ENCODE measurements at regions not wholly inside any gene's neighbourhood (a gene's known extent, or its start where the extent isn't known, plus 50 kb on each side); places are given as distances from the start of the nearest gene placed in this dataset.
"Not testable (repeated sequence)": the region's sequence is repeated elsewhere in the genome, so short reads cannot be mapped to it uniquely, and the experiment has no call there.

DNA sequence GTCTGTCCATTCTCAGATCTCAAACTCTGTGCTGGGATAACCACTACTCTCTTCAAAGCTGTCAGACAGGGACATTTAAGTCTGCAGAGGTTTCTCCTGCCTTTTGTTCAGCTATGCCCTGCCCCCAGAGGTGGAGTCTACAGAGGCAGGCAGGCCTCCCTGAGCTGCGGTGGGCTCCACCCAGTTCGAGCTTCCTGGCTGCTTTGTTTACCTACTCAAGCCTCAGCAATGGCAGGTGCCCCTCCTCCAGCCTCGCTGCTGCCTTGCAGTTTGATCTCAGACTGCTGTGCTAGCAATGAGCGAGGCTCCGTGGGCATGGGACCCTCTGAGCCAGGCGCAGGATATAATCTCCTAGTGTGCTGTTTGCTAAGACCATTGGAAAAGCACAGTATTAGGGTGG lies 53.1 kb upstream of the HUNK start:
- not testable (repeated sequence) for H3K4me3 Mint-ChIP-seq; H3K36me3 Mint-ChIP-seq; DNase-seq (ENCODE audit: low spot score in 2 of 2); H3K4me1 Mint-ChIP-seq; ATAC-seq (ENCODE audit: low read depth); H3K9me3 Mint-ChIP-seq; H3K27me3 Mint-ChIP-seq; H3K27ac Mint-ChIP-seq

DNA sequence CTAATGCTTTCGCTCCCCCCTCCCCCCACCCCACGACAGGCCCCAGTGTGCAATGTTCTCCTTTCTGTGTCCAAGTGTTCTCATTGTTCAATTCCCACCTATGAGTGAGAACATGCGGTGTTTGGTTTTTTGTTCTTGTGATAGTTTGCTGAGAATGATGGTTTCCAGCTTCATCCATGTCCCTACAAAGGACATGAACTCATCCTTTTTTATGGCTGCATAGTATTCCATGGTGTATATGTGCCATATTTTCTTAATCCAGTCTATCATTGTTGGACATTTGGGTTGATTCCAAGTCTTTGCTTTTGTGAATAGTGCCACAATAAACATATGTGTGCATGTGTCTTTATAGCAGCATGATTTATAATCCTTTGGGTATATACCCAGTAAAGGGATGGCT lies 58.5 kb upstream of the HUNK start:
- not testable (repeated sequence) for H3K36me3 Mint-ChIP-seq; ATAC-seq (ENCODE audit: low read depth); H3K4me3 Mint-ChIP-seq

DNA sequence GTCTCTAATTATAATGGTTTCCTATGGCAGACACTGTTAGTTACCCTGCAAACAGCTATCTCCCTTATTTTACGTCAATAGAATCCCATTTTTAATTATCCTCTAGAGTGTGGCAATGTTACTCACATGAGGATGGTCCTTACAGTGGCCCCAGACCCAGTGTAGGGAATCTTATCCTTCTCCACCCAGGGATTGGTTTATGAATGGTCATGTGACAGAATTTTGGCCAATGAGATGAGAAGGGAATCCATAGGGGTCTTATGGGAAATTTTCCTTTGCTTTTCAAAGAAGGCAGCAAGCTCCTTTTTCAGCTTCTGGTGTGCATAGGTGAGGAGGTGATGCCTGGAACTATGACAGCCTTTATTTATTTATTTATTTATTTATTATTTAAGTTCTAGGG lies 59.0 kb upstream of the HUNK start:
- H3K9me3 Mint-ChIP-seq, result no peaks in the 10 kb centered on the region
- H3K4me3 Mint-ChIP-seq, result no peak overlapping the region
- H3K4me1 Mint-ChIP-seq, result peaks cover 5% of the 10 kb centered on the region
- no peak for DNase-seq (ENCODE audit: low spot score in 2 of 2)
- H3K27ac Mint-ChIP-seq, result no peak overlapping the region
- H3K36me3 Mint-ChIP-seq, result peaks cover 5% of the 10 kb centered on the region
- peaks cover 1% of the 10 kb centered on the region for H3K27me3 Mint-ChIP-seq
- ATAC-seq (ENCODE audit: low read depth), result no peak

More for the DNA sequence above, 58.5 kb upstream of the HUNK start:
- DNase-seq (ENCODE audit: low spot score in 2 of 2); H3K4me1 Mint-ChIP-seq; H3K27ac Mint-ChIP-seq; H3K27me3 Mint-ChIP-seq; H3K9me3 Mint-ChIP-seq: not testable (repeated sequence)

DNA sequence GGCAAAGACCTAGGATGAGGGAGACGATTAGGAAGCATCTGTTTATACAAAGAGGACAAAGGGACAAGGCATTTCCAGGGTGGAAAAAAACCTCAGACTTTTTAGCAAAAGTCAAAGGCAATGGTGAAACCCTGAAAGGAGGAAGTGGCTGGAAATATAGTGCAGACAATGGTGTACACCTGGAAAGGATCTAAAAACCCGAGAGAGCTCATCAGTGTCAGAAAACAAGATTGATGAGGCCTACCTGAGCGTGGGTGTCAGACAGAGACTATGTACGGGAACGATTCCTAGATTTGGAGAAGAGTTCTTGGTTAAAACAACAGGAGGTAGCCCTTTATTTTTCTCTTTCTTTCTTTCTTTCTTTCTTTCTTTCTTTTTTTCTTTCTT lies 68.8 kb upstream of the HUNK start:
- H3K4me3 Mint-ChIP-seq, result no peak overlapping the region
- H3K27ac Mint-ChIP-seq, result no peak overlapping the region

DNA sequence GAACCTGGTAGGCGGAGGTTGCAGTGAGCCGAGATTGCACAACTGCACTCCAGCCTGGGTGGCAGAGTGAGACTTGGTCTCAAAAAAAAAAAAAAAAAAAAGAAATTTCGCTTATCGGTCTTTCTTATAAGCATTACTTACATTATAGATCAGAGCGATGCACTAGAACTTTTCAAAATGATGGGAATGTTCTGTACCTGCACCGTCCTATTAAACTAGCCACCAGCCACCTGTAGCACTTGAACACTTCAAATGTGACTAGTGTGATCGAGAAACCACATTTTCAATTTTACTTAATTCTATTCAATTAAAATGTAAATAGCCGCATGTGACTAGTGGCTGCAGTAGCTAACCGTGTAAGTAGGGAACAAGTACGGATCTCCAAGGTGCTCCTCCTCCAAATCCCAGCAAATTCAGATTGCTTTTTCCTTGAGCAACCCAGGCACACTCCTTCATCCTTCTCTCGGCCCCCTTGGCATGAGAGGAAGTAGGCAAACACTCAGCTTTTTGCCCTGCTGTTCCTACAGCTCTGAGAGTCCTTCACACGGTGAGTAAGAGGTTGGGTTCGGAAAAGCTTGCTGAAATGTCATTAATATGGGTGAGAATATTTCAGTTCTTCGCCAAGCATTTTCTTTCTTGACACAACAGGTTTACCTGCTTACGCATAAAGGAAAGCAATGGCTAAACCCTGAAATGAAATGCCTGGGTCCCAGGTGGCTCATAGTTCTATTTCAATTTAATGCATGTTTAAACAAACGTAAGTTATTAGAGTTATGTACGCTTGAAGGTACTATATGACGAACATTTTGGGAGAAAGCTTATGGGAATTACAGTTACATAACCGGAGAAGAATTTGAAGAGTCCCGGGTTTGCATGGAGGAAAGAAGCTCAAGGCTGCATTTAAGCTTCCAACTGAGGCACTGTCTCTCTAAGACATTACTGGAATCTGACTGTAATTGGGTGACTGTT lies 69.5 kb upstream of the HUNK start:
- Mint-ChIP-seq H3K4me1 (peaks cover 16% of the 10 kb centered on the region), H3K27me3 (peaks cover 15% of the 10 kb centered on the region), H3K27ac (no peak overlapping the region), H3K4me3 (no peak overlapping the region), H3K36me3 (peaks cover 3% of the 10 kb centered on the region), H3K9me3 (peaks cover 6% of the 10 kb centered on the region)
- no peak for ATAC-seq (ENCODE audit: low read depth)
- DNase-seq (ENCODE audit: low spot score in 2 of 2), result no peak

More for the DNA sequence above, 68.8 kb upstream of the HUNK start:
- Mint-ChIP-seq H3K36me3 (peaks cover 3% of the 10 kb centered on the region), H3K27me3 (peaks cover 15% of the 10 kb centered on the region), H3K4me1 (peaks cover 16% of the 10 kb centered on the region), H3K9me3 (peaks cover 6% of the 10 kb centered on the region)
- peak; percentile 57 for ATAC-seq (ENCODE audit: low read depth)
- no peak for DNase-seq (ENCODE audit: low spot score in 2 of 2)

DNA sequence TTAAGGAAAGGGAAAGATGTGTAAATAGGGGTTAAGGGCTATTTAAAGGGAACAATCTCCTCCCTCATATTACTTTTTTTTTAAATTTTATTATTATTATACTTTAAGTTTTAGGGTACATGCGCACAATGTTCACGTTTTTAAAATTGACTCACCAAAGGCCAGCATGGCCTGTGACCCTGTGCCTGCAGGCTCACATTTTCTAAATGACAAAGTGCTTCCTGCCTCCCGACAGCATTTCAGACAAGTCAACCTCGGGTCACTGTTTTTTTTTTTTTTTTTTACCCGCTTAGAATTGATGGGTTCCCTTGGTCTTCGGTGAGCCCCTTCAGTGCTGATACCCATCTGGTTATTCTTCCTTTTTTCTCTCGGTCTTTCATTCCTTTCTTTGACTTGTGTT lies 70.4 kb upstream of the SCAF4 start:
- no peak overlapping the region for H3K4me3 Mint-ChIP-seq
- peaks cover 16% of the 10 kb centered on the region for H3K27me3 Mint-ChIP-seq
- no peak for DNase-seq (ENCODE audit: low spot score in 2 of 2)
- peaks cover 3% of the 10 kb centered on the region for H3K36me3 Mint-ChIP-seq
- no peak overlapping the region for H3K27ac Mint-ChIP-seq
- H3K9me3 Mint-ChIP-seq, result peaks cover 6% of the 10 kb centered on the region
- H3K4me1 Mint-ChIP-seq, result peaks cover 16% of the 10 kb centered on the region
- no peak for ATAC-seq (ENCODE audit: low read depth)

- no peak overlapping the region for H3K4me3 Mint-ChIP-seq
- peaks cover 16% of the 10 kb centered on the region for H3K4me1 Mint-ChIP-seq
- ATAC-seq (ENCODE audit: low read depth) (no peak), DNase-seq (ENCODE audit: low spot score in 2 of 2) (no peak)
- H3K27me3 Mint-ChIP-seq, result peaks cover 16% of the 10 kb centered on the region
- H3K9me3 Mint-ChIP-seq, result peaks cover 6% of the 10 kb centered on the region
- no peak overlapping the region for H3K27ac Mint-ChIP-seq
- peaks cover 3% of the 10 kb centered on the region for H3K36me3 Mint-ChIP-seq
These were observed 69.8 kb upstream of the SCAF4 start for GRCh38 chr21:31801551-31802219.

DNA sequence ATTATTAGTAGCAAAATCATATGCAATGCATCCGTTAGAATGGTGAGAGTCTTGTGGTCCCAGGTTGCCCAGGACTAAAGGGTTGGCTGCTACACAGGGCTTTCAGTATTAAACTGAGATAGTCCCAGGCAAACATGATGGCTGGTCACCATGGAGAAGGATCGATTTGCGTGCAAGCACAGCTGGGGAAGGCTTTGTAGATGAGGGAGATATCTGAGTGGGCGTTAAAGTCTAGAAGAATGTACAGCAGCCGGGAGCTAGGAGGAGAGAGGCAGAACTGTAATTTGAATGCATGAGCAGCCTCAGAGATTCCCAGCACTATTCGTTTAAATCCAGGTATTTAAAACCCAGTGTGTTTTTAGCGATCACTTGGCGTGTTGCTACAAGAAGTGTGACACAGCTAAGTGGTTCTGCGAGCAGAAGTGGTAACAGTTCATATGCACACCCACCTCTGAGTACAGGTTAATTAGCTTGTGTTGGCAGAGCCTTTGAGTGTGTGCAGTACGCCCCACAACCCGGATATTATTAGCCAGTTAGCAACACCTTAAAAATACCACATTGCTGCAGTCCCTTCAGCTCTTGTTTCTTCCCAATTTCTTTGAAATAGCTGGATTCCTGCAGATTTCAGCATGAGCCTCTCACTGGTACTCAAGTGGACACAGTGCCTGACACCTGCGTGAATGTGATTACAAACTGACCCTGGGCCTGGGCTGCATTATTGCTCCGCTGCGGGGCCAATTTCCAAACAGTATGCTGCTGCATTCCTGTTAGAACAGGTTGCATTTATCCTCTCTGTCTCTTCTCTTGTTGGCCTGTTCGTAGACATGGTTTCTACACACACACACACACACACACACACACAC lies 67.2 kb upstream of the SCAF4 start:
- ATAC-seq (ENCODE audit: low read depth) (no peak), DNase-seq (ENCODE audit: low spot score in 2 of 2) (no peak)
- peaks cover 12% of the 10 kb centered on the region for H3K27me3 Mint-ChIP-seq
- no peak overlapping the region for H3K27ac Mint-ChIP-seq
- H3K4me1 Mint-ChIP-seq, result peaks cover 9% of the 10 kb centered on the region
- no peaks in the 10 kb centered on the region for H3K9me3 Mint-ChIP-seq
- no peak overlapping the region for H3K4me3 Mint-ChIP-seq
- no peaks in the 10 kb centered on the region for H3K36me3 Mint-ChIP-seq

DNA sequence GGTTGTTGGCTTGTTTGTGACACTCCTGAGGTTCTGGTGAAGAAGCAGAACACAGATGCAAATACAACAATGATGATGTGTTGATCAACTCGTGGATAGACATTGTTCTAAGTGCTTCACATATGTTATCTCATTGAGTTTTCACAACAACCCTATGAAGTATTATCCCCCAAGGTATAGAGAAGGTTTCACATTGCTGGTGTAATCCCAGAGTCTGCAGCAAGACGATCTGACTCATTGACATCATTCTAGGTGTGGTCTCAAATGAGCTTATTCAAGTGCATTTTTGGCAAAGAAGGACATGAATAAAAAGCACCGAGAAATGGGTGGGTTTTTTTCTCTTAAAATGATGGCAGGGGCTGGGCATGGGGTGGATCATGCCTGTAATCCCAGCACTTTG lies 64.1 kb upstream of the SCAF4 start:
- no peak for DNase-seq (ENCODE audit: low spot score in 2 of 2)
- H3K4me3 Mint-ChIP-seq, result no peak overlapping the region

DNA sequence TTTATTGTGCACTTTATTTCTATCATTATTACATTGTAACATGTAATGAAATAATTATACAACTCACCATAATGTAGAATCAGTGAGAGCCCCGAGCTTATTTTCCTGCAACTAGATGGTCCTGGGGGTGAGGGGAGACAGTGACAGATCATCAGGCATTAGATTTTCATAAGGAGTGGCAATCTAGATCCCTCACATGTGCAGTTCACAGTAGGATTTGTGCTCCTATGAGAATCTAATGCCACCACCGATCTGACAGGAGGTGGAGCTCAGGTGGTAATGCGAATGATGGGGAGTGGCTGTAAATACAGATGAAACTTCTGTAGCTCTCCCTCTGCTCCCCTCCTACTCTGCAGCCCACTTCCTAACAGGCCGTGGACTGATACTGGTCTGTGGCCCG lies 58.5 kb upstream of the SCAF4 start:
- not testable (repeated sequence) for H3K9me3 Mint-ChIP-seq; H3K4me3 Mint-ChIP-seq; H3K36me3 Mint-ChIP-seq; H3K27ac Mint-ChIP-seq; ATAC-seq (ENCODE audit: low read depth); DNase-seq (ENCODE audit: low spot score in 2 of 2); H3K27me3 Mint-ChIP-seq
- peaks cover 15% of the 10 kb centered on the region for H3K4me1 Mint-ChIP-seq

More for the DNA sequence above, 64.1 kb upstream of the SCAF4 start:
- no peaks in the 10 kb centered on the region for H3K9me3 Mint-ChIP-seq
- peaks cover 10% of the 10 kb centered on the region for H3K27me3 Mint-ChIP-seq
- H3K4me1 Mint-ChIP-seq, result peaks cover 4% of the 10 kb centered on the region
- no peak overlapping the region for H3K27ac Mint-ChIP-seq
- no peak for ATAC-seq (ENCODE audit: low read depth)
- no peaks in the 10 kb centered on the region for H3K36me3 Mint-ChIP-seq

DNA sequence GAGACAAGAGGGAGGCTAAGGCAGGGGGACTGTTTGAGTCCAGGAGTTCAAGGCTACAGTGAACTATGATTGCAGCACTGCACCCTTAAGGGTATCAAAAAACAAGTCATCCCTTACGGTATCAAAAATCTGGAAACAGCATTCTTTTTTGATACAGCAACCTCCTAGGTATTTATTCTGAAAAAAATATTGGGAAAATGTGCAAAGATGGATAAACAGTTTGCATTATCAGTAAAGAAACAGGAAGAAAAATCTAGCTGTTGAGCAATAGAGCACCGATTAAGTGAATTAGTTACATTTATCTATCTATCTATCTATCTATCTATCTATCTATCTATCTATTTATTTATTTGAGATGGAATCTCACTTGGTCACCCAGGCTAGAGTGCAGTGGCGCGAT lies 56.7 kb upstream of the SCAF4 start:
- H3K9me3 Mint-ChIP-seq, result peaks cover 6% of the 10 kb centered on the region
- H3K27me3 Mint-ChIP-seq, result peaks cover 2% of the 10 kb centered on the region
- DNase-seq (ENCODE audit: low spot score in 2 of 2), result no peak
- peaks cover 18% of the 10 kb centered on the region for H3K4me1 Mint-ChIP-seq
- H3K36me3 Mint-ChIP-seq, result no peaks in the 10 kb centered on the region
- H3K4me3 Mint-ChIP-seq, result no peak overlapping the region
- ATAC-seq (ENCODE audit: low read depth), result no peak
- H3K27ac Mint-ChIP-seq, result no peak overlapping the region

GRCh38 chr21:31787691-31788090 lies 55.8 kb upstream of the SCAF4 start:
- H3K4me3 Mint-ChIP-seq; H3K27me3 Mint-ChIP-seq; H3K9me3 Mint-ChIP-seq; H3K36me3 Mint-ChIP-seq; DNase-seq (ENCODE audit: low spot score in 2 of 2); H3K27ac Mint-ChIP-seq: not testable (repeated sequence)
- ATAC-seq (ENCODE audit: low read depth), result peak; percentile 49
- peaks cover 18% of the 10 kb centered on the region for H3K4me1 Mint-ChIP-seq

- no peaks in the 10 kb centered on the region for H3K36me3 Mint-ChIP-seq
- peaks cover 3% of the 10 kb centered on the region for H3K27me3 Mint-ChIP-seq
- DNase-seq (ENCODE audit: low spot score in 2 of 2) (no peak), ATAC-seq (ENCODE audit: low read depth) (no peak)
- peak overlapping the region; percentile 46 for H3K27ac Mint-ChIP-seq
- H3K4me3 Mint-ChIP-seq, result no peak overlapping the region
- H3K4me1 Mint-ChIP-seq, result peaks cover 24% of the 10 kb centered on the region
- peaks cover 6% of the 10 kb centered on the region for H3K9me3 Mint-ChIP-seq
These were observed 54.4 kb upstream of the SCAF4 start for GRCh38 chr21:31786164-31786920.
